ENCODE measurements at regions not wholly inside any gene's neighbourhood (a gene's known extent, or its start where the extent isn't known, plus 50 kb on each side); places are given as distances from the start of the nearest gene placed in this dataset.

DNA sequence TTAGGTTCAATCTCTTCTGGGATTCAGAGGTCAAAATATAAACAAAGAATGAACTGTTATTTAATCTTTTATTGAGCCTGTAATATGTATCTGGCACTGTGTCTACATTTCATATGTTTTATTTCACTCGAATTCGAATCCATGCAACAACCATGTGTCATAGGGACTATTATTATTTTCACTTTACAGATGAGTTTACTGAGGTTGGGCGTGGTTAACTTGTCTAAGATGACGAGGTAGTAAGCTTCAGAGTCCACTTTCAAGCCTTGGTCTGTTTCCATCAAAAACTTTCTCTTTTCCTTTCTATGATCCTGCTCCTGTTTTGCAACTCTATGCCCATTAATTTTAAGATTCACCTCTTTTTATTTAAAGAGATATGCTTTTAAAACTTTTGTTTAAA lies 55.2 kb upstream of the DMAC1 start:
- H3K27me3 Mint-ChIP-seq (ENCODE audit: low read depth) = peaks cover 11% of the 10 kb centered on the region
- ATAC-seq (replicated peaks in 1 of 2) = no peak
- H3K27ac Mint-ChIP-seq = no peak overlapping the region
- H3K36me3 Mint-ChIP-seq (ENCODE audit: insufficient read depth in 2 of 2) = no peaks in the 10 kb centered on the region
- H3K4me3 Mint-ChIP-seq = no peak overlapping the region
- H3K4me1 Mint-ChIP-seq (ENCODE audit: low read depth) = no peaks in the 10 kb centered on the region
- no peaks in the 10 kb centered on the region for H3K9me3 Mint-ChIP-seq
- DNase-seq = no peak

Data from activated T-cell treated with anti-CD3 and anti-CD28 coated beads, Interleukin-2, amount 50 U/mL, for 72 hours (primary cell).